Omental fat pad (tissue), 3 donors: ENCODE measurements at regions not wholly inside any gene's neighbourhood (a gene's known extent, or its start where the extent isn't known, plus 50 kb on each side); places are given as distances from the start of the nearest gene placed in this dataset.

Source experiments
- ATAC-seq: fragments of 150-250 bp; one replicate; pipeline ENCODE4 v1.9.1; 2016; ENCODE audit warnings: mild to moderate bottlenecking, moderate library complexity; ENCODE audit not compliant: low FRiP score
- DNase-seq: peaks from one replicate; pipeline ENCODE4 v3.0.0-alpha.2; 2019; ENCODE audit warnings: low spot score
- CTCF ChIP-seq, 3 donors: fragments of 450-650 bp; IDR thresholded peaks; one replicate each; pipeline ENCODE4 v1.5.1; 2016 to 2017; ENCODE audit warnings: antibody characterized with exemption in 3 of 3, mild to moderate bottlenecking in 3 of 3, moderate library complexity in 2 of 3

- TF ChIP-seq CTCF (IDR thresholded peaks at IDR 0.05), result no peak
- DNase-seq, result no peak
- no peak for ATAC-seq
Measured at GRCh38 chr20:10109641-10110040, 74.9 kb downstream of the ANKEF1 start.

GRCh38 chr20:10110151-10110550 lies 75.4 kb downstream of the ANKEF1 start:
- ATAC-seq (no peak), DNase-seq (no peak)
- no peak for TF ChIP-seq CTCF (IDR thresholded peaks at IDR 0.05)

GRCh38 chr20:10111139-10111958 lies 76.6 kb downstream of the ANKEF1 start:
- ATAC-seq, result no peak
- TF ChIP-seq CTCF (IDR thresholded peaks at IDR 0.05), result no peak
- no peak for DNase-seq

- DNase-seq (no peak), ATAC-seq (no peak)
- TF ChIP-seq CTCF (IDR thresholded peaks at IDR 0.05), result no peak
Measured at GRCh38 chr20:10111959-10112250, 77.1 kb downstream of the ANKEF1 start.

GRCh38 chr20:10113746-10114145 lies 79.0 kb downstream of the ANKEF1 start:
- ATAC-seq, result no peak
- TF ChIP-seq CTCF (IDR thresholded peaks at IDR 0.05), result no peak
- no peak for DNase-seq

GRCh38 chr20:10114598-10114997 lies 79.8 kb downstream of the ANKEF1 start:
- DNase-seq (no peak), ATAC-seq (no peak)
- TF ChIP-seq CTCF (IDR thresholded peaks at IDR 0.05), result no peak

GRCh38 chr20:10115021-10115420 lies 80.2 kb downstream of the ANKEF1 start:
- DNase-seq (no peak), ATAC-seq (no peak)

More at GRCh38 chr20:10115021-10115420, 80.2 kb downstream of the ANKEF1 start:
- no peak for TF ChIP-seq CTCF (IDR thresholded peaks at IDR 0.05)
